SJSA1 (cell line): ENCODE measurements at regions not wholly inside any gene's neighbourhood (a gene's known extent, or its start where the extent isn't known, plus 50 kb on each side); places are given as distances from the start of the nearest gene placed in this dataset.

ENCODE experiments used
- DNase-seq, 2 experiments: peaks; one replicate each; pipeline ENCODE4 v3.0.0-alpha.2; 2015 to 2020; ENCODE audit warnings: low spot score in 2 of 2, low read depth in 1 of 2
- H3K27ac ChIP-seq: fragments of 250-450 bp; sonication (Bioruptor Pico); 2 replicates; pipeline ENCODE4 v1.5.1; 2020; ENCODE audit warnings: mild to moderate bottlenecking, moderate library complexity
- H3K27me3 ChIP-seq: fragments of 250-450 bp; sonication (Bioruptor Pico); replicated peaks from 2 replicates; pipeline ENCODE4 v1.5.1; 2020; ENCODE audit warnings: mild to moderate bottlenecking, moderate library complexity
- H3K36me3 ChIP-seq: fragments of 250-450 bp; sonication (Bioruptor Pico); 2 replicates; pipeline ENCODE4 v1.5.1; 2020; ENCODE audit warnings: mild to moderate bottlenecking
- H3K4me1 ChIP-seq: fragments of 250-450 bp; sonication (Bioruptor Pico); replicated peaks from 2 replicates; pipeline ENCODE4 v1.6.1; 2021; ENCODE audit warnings: mild to moderate bottlenecking
- H3K4me3 ChIP-seq: fragments of 250-450 bp; sonication (Bioruptor Pico); 2 replicates; pipeline ENCODE4 v1.5.1; 2020; ENCODE audit warnings: mild to moderate bottlenecking
- H3K9me3 ChIP-seq: fragments of 250-450 bp; sonication (Bioruptor Pico); replicated peaks from 2 replicates; pipeline ENCODE4 v1.5.1; 2020; ENCODE audit warnings: mild to moderate bottlenecking

GRCh38 chr4:135739354-135739753, 1537.8 kb upstream of the PABPC4L start:
- H3K36me3 ChIP-seq: no peaks in the 10 kb centered on the region
- H3K4me3 ChIP-seq: no peak overlapping the region
- H3K27ac ChIP-seq: no peak overlapping the region
- DNase-seq: no peak
- no peaks in the 10 kb centered on the region for H3K27me3 ChIP-seq
- H3K9me3 ChIP-seq: no peaks in the 10 kb centered on the region
- H3K4me1 ChIP-seq: no peaks in the 10 kb centered on the region

DNA sequence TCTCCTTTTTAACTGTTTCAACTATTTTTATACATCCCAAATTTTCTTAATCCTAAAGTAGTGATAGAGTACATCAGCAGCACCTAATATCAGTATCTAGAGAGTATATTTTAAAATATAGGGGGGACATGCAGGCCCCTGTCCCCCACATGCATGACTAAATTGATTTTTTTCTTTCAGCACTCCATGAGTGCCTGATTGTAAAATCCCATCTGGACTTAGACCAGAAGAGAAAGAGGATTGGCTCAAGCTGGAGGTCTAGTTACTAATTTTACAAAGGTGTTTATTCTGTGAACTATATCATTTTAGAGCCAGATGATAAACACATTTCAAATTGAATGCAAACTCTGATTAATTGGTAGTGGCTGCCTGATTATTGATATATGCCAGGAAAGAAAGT, 1533.9 kb upstream of the PABPC4L start:
- Histone ChIP-seq H3K36me3 (no peaks in the 10 kb centered on the region), H3K4me3 (no peak overlapping the region), H3K9me3 (no peaks in the 10 kb centered on the region), H3K27ac (no peak overlapping the region), H3K27me3 (no peaks in the 10 kb centered on the region), H3K4me1 (no peaks in the 10 kb centered on the region)
- no peak for DNase-seq

GRCh38 chr4:135732448-135732847, 1530.9 kb upstream of the PABPC4L start:
- H3K9me3 ChIP-seq: no peaks in the 10 kb centered on the region
- no peak for DNase-seq
- H3K4me3 ChIP-seq: no peak overlapping the region
- no peaks in the 10 kb centered on the region for H3K27me3 ChIP-seq
- H3K4me1 ChIP-seq: no peaks in the 10 kb centered on the region
- H3K36me3 ChIP-seq: no peaks in the 10 kb centered on the region
- no peak overlapping the region for H3K27ac ChIP-seq

- Histone ChIP-seq H3K4me1 (no peaks in the 10 kb centered on the region), H3K4me3 (no peak overlapping the region), H3K36me3 (no peaks in the 10 kb centered on the region), H3K27ac (no peak overlapping the region), H3K9me3 (no peaks in the 10 kb centered on the region), H3K27me3 (no peaks in the 10 kb centered on the region)
- DNase-seq: no peak
Measured at GRCh38 chr4:135731682-135732081, 1530.1 kb upstream of the PABPC4L start.

- DNase-seq: no peak
- Histone ChIP-seq H3K4me3 (no peak overlapping the region), H3K36me3 (no peaks in the 10 kb centered on the region), H3K27ac (no peak overlapping the region), H3K9me3 (no peaks in the 10 kb centered on the region), H3K4me1 (no peaks in the 10 kb centered on the region), H3K27me3 (no peaks in the 10 kb centered on the region)
Measured at GRCh38 chr4:135724421-135724820, 1522.8 kb upstream of the PABPC4L start.

GRCh38 chr4:135718019-135718418, 1516.4 kb upstream of the PABPC4L start:
- no peaks in the 10 kb centered on the region for H3K27me3 ChIP-seq
- DNase-seq: no peak

DNA sequence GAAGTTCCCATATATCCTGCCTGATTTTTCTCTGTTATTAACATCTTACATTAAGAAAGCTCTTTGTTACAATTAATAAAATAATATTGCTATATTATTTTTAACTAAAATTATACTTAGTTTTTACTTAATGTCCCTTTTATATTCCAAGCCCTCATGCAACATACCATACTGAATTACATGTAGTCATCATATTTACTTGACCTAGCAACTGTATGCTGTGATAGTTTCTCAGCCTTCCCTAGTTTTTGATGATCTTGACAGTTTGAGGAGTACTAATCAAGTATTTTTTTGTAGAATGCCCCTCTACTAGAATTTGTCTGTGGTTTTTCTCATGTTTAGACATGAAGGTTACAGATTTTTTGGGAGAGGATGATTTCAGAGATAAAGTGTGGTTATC, 1503.8 kb upstream of the PABPC4L start:
- no peaks in the 10 kb centered on the region for H3K4me1 ChIP-seq
- H3K4me3 ChIP-seq: no peak overlapping the region
- DNase-seq: no peak
- H3K9me3 ChIP-seq: peaks cover 6% of the 10 kb centered on the region; the same call in 1 of the 2 replicates
- no peaks in the 10 kb centered on the region for H3K27me3 ChIP-seq
- no peak overlapping the region for H3K27ac ChIP-seq
- H3K36me3 ChIP-seq: no peaks in the 10 kb centered on the region

More at GRCh38 chr4:135718019-135718418, 1516.4 kb upstream of the PABPC4L start:
- Histone ChIP-seq H3K4me3 (no peak overlapping the region), H3K4me1 (no peaks in the 10 kb centered on the region), H3K9me3 (no peaks in the 10 kb centered on the region), H3K36me3 (no peaks in the 10 kb centered on the region), H3K27ac (no peak overlapping the region)

- H3K27ac ChIP-seq: no peak overlapping the region
- no peak overlapping the region for H3K4me3 ChIP-seq
Measured at GRCh38 chr4:135694066-135694465, 1492.5 kb upstream of the PABPC4L start.

DNA sequence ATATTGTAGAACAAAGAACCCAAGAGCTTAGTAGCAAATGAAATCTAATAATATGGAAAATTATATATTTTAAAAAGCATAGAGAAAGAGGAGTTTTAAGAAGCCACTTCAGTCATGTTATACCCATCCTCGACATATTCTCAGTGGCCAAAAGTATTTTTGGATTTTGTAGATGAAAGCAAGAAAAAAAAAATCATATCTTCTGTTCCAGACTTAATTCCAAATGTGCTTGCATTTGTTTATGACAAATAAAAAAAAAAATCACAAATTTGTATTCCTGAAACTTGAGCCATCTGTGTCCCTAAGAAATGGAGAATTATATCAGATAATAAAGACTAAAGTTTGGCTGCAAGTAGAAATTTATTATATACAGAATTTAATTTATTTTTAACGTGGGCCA, 1482.4 kb upstream of the PABPC4L start:
- H3K27ac ChIP-seq: no peak overlapping the region
- no peak overlapping the region for H3K4me3 ChIP-seq
- no peaks in the 10 kb centered on the region for H3K4me1 ChIP-seq
- DNase-seq: no peak
- H3K9me3 ChIP-seq: no peaks in the 10 kb centered on the region
- H3K36me3 ChIP-seq: no peaks in the 10 kb centered on the region
- H3K27me3 ChIP-seq: no peaks in the 10 kb centered on the region

More at GRCh38 chr4:135694066-135694465, 1492.5 kb upstream of the PABPC4L start:
- no peak for DNase-seq
- H3K36me3 ChIP-seq: no peaks in the 10 kb centered on the region
- H3K4me1 ChIP-seq: no peaks in the 10 kb centered on the region
- H3K9me3 ChIP-seq: peaks cover 3% of the 10 kb centered on the region; the same call in 1 of the 2 replicates
- H3K27me3 ChIP-seq: no peaks in the 10 kb centered on the region

DNA sequence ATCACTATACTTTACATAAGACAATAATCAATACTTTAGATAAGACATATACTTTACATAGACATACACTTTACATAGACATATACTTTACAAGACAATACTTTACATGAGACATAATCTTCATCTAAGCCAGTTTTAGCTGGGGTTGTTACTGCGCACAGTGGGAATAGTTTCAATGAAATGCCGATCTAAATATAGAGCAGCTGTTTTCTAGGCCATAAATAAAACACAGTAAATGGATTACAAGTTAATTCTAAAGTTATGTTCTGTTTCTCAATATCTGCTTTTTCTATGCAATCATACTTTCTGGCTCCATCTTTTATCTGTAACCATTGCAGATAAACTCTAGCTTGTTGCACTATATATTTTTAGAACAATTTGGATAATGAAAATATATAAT, 1470.6 kb upstream of the PABPC4L start:
- Histone ChIP-seq H3K36me3 (no peaks in the 10 kb centered on the region), H3K4me1 (no peaks in the 10 kb centered on the region), H3K27ac (no peak overlapping the region), H3K9me3 (no peaks in the 10 kb centered on the region; the same call in 1 of the 2 replicates), H3K27me3 (no peaks in the 10 kb centered on the region), H3K4me3 (no peak overlapping the region)
- DNase-seq: no peak

DNA sequence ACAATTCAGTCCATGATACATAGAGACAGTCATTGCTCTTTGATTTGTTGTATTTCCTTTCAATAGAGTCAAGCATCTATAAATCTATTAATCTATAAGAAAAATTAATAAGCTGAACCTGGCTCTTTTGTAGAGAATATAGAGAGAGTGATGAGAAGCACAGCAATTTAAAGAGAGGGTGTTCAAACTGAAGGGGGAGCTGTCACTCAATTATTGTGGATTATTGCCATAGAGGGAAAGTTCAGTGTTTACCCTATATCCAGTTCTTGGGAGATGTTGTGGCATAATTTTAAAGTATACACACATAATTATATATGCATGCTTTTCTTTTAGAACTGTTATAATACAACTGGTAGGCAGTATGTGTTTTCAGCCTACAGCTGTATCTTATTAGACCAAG, 1469.0 kb upstream of the PABPC4L start:
- Histone ChIP-seq H3K27me3 (no peaks in the 10 kb centered on the region), H3K36me3 (no peaks in the 10 kb centered on the region), H3K4me3 (no peak overlapping the region), H3K27ac (no peak overlapping the region), H3K4me1 (no peaks in the 10 kb centered on the region), H3K9me3 (no peaks in the 10 kb centered on the region)
- DNase-seq: no peak
